HG02763 (cell line): ENCODE measurements at regions not wholly inside any gene's neighbourhood (a gene's known extent, or its start where the extent isn't known, plus 50 kb on each side); places are given as distances from the start of the nearest gene placed in this dataset.

Experiments used
- ATAC-seq: cut with Tn5 transposase; IDR thresholded peaks from one replicate; pipeline ENCODE4 v1.9.1; 2021; ENCODE audit warnings: mild to moderate bottlenecking, moderate library complexity; ENCODE audit not compliant: unreplicated experiment

GRCh38 chrX:10021461-10022272 lies 54.5 kb downstream of the CLDN34 start:
- ATAC-seq, result no peak

DNA sequence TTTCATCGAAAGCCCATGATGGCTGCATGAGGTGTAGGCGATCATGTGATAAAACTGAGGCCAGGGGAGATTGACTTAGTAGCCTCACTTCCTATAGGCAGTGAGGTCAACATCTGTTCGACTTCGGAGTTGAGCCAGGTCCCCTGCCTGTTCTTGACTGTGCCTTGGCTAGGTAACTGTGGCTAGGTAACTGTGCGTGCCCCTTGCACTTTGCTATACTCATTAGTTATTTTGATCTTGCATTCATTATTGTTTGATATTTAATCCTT lies 55.0 kb downstream of the CLDN34 start:
- no peak for ATAC-seq

DNA sequence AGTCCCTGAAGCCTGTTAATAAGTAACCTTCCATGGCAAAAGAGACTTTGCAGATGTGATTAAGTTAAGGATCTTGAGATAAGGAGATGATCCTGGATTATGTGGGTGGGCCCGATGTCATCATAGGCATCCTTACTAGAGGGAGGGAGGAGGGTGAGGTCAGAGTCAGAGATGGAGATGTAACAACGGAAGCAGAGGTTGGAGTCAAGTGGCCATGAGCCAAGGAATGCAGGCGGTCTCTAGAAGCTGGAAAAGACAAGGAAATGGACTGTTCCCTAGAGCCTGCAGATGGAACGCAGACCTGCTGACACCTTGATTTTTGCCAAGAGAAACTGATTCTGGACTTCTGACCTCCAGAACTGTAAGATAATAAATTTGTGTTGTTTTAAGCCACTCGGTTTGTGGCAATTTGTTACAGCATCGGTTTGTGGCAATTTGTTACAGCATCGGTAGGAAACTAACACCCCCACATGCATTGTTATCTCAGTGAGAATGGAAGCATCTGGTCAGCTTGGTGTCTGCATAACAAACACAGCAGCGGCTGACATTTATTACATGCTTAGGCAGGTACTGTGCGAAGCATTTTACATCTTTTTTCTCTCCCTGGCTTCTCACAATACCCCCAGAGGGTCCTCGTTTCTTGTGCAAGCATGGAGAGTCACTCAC lies 55.6 kb downstream of the CLDN34 start:
- ATAC-seq, result no peak

DNA sequence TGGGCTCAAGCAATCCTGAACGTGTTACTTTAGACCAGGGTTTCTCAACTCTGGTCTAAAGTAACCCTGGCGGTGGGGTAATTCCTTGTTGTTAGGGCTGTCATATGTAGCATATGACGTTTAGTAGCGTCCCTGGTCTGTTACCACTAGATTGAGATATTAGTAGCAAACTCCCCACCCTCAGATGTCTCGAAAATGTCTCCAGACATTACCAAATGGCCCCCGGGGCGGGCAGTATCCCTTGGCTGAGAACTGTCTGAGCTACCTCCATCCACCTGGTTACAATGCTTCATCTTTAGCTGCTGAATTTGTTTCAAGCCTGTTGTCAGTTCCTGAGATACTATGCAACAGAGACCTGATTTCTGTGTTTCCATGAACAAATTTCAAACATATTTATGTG lies 56.7 kb downstream of the CLDN34 start:
- ATAC-seq, result no peak

GRCh38 chrX:10025742-10026493 lies 58.8 kb downstream of the CLDN34 start:
- ATAC-seq, result no peak

DNA sequence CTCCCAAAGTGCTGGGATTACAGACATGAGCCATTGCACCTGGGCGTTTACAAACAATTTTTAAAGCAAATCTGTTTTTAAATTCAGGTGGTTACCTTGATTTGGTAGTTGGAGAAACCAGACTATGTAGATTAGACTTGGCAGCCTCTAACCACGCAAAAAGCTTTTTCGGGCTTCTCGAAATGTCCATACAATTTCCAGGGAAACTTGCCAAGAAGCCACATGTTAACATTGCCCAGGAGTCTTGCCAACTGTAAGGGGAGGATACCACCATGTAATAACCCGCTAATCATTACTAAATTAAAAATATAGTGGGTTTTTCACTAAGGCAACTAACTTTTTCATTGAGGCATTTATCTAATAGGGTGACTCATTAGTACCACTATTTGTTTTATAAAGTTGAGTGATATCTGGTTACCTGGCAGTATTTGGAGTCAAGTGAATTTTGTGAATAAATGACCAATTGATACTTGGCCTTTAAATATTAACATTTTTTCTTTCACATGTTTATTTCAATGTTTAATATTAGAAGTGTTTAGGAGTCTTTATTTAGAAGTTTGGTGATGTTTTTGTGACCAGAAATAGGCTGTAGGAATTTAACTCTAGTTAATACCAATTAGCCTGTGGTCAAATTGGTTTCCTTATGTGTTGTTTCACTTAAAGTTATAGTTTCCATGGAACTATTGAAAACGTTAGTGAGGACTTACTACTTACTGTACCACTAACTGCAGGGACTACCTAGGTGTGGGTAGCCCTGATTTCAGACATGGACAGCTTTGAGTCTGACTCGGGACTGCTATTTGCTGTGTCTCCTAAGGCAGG lies 61.3 kb downstream of the CLDN34 start:
- ATAC-seq, result no peak

- no peak for ATAC-seq
These were observed 63.4 kb downstream of the CLDN34 start for GRCh38 chrX:10030570-10030969.

- ATAC-seq, result no peak
These were observed 64.6 kb downstream of the CLDN34 start for GRCh38 chrX:10031746-10032145.

DNA sequence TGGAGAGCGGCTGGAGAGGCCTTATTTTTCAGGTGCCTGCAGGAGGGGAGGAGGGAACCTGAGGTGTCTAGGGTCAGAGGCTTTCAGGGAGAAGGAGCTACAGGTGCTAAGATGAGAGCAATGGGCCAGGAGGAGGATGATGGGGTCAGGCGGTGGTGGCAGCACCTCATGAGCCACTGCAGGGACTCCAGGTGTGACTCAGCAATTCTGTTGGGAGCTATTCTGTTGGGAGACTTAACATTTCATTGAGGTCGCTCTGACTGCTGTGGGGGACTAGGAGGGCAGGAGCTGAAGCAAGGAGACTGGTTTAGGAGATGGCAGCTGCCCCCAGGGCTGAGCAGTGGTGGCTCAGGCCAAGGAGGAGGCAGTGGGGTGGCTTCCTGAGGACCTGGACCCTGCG lies 65.0 kb downstream of the CLDN34 start:
- ATAC-seq, result no peak

DNA sequence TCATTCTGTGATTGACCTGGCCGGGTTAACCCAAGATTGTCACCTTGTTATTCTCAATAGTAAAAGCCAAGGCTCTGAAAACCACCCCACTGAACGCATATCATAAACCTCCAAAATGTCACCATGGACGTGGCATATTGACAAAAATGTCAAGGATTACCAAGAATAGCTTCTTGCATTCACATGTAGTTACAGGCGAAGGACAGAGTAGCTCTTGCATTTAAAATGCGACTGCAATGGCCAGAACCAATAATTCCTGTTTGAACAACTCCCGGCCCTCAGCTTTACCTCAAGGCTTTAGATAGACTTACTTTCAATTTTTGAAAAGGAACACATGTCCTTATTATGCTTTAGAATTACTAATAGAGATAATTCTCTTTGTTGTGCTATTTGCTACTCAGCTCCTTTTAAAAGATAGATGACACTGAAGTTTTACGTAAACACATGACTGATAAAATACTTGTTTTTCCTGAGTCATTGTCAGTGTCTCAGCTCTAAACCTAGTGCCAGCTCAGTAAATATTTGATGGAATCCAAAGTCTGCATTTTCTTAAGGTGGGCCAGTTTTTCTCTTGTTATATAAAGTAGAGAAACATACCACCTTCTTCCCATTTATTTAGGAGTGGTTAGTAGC lies 66.3 kb downstream of the CLDN34 start:
- ATAC-seq, result no peak

DNA sequence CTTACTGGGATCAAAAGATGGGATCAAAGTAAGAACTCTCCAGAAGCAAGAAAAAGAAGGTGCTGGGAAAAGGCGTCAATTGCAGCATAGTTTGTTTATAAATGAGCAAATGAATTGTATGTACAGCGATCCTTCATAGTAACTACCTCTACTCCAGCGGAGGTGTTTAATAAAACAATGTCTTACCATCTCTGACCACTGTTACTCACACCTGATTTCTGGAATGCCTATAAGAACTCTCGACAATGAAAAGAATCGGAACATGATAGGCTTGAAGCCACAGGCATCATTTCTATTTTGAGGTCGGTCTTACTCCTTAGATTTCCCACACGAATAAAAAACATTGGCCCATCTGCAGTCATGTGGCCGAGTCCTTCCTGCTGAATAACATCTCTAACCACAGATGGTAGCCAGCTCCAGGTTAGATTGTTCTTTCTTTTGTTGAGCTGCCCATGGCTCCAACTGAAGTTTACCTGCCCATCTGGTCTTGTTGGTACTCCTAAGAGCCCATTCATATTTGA lies 67.6 kb downstream of the CLDN34 start:
- ATAC-seq, result no peak

DNA sequence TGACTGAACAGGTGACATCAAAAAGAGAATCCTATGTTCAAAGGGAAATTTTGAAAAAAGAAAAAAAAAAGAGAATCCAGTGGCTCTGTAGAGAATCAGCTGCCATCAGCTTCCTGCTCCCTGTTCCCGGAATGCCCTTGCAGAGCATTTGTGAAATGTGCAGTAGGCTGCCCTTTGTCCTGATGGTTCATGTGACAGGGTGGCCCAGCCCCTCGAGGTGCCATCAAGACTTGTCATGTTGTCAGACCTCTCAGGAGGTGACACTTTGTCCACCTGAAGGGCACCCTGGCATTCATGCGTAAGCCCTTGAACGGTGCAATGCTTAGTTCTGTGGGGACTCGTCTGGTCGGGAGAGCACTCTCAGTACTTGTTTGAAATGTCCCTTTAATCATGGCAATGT lies 71.4 kb downstream of the CLDN34 start:
- ATAC-seq, result no peak

DNA sequence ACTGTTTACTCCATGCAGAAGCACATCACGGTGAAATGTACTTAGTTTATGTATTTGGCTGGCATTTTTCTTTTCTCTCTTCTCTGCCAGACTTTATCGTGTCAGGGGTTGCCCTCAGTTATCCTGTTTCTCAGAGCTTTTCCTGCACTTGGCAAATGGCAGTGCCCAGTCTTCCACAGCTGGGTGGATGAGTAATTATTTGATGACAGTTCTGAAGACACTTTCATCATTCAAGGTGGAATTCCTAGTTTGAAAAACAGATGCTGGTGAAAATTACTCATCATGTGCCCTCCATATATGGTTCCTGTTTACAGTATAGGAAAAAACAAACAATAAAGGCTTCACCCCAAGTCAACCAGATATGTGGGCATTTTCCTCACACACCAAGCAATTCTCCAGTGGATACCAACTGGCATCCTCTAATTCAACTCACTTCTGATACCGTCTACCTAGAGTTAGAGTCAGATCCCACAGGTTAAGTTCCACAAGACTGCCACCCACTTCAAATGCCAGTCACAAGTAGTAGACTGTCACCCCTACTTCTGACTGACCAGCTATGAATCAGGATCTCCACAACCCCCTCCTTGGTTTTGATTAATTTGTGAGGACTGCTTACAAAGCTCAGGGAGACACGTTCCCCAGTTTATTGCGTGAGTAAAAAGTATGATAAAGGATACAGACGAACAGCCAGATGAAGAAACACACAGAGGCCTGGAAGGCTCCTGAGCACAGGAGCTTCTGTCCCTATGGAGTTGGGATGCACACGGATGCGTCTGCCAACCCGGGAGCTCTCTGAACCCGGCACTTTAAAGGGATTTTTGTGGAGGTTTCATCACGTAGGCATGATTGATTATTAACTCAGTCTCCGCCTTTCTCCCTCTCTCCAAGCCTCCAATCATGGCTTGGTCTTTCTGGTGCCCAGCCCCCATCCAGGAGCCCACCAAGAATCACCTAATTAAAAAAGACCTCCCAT lies 72.9 kb downstream of the CLDN34 start:
- ATAC-seq, result no peak

GRCh38 chrX:10040961-10041360 lies 73.8 kb downstream of the CLDN34 start:
- ATAC-seq, result no peak

- no peak for ATAC-seq
These were observed 74.2 kb downstream of the CLDN34 start for GRCh38 chrX:10041383-10041782.

DNA sequence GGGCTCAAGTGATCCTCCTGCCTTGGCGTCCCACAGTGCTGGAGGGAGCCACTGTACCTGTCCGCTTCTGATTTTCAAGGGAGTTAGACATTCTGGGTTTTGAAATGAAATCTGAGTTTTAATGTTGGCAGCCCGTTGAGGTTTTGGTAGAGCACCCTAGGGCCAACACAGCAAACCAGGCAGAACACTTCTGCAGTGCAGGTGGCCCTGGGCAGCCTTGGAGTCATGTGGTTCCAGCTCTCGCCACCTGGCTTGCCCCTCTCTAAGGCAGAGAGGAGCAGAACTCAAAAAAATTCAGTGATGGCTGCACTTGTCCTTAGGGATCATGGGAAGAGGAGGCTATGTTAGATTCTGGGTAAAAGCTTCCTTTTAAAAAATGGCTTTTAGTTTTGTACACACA lies 74.9 kb downstream of the CLDN34 start:
- no peak for ATAC-seq

GRCh38 chrX:10043386-10043785 lies 76.2 kb downstream of the CLDN34 start:
- no peak for ATAC-seq

- ATAC-seq, result no peak
These were observed 76.9 kb downstream of the CLDN34 start for GRCh38 chrX:10044021-10044420.

GRCh38 chrX:10045327-10046000 lies 78.3 kb downstream of the CLDN34 start:
- no peak for ATAC-seq
